HEK293 (cell line): ENCODE measurements at regions not wholly inside any gene's neighbourhood (a gene's known extent, or its start where the extent isn't known, plus 50 kb on each side); places are given as distances from the start of the nearest gene placed in this dataset.
A peak's percentile ranks its signal among the peaks of the same experiment; 100 is the strongest.
"Not testable (repeated sequence)": the region's sequence is repeated elsewhere in the genome, so short reads cannot be mapped to it uniquely, and the experiment has no call there.

Experiments used
- CTCF ChIA-PET: fragments of 350-600 bp; formaldehyde crosslinking; extraction: SDS; loops from one replicate; lab custom pipeline; 2021; ENCODE audit warnings: antibody characterized with exemption; lab: Yijun Ruan, JAX
- POLR2A ChIA-PET: fragments of 300-600 bp; formaldehyde crosslinking; extraction: SDS; loops from one replicate; lab custom pipeline; 2020; ENCODE audit warnings: antibody characterized with exemption, inconsistent platforms; lab: Yijun Ruan, JAX
- H3K27ac ChIP-seq: fragments of 200-500 bp; sonication (Bioruptor generic); 2 replicates; pipeline ENCODE4 v1.5.1; 2014; ENCODE audit warnings: low read depth, low read length, control low read depth, inconsistent platforms; ENCODE audit errors: extremely low read depth
- H3K36me3 ChIP-seq, 2 experiments: fragments of 200-500 bp in 1 of 2; sonication (Bioruptor generic) in 1 of 2; 1 replicate in 1 of 2; 2 replicates in 1 of 2; pipeline ENCODE4 v1.5.1; 2014 to 2017; ENCODE audit warnings: inconsistent platforms in 2 of 2, low read length in 2 of 2; ENCODE audit not compliant: control insufficient read depth in 2 of 2, insufficient read depth in 1 of 2
- H3K4me1 ChIP-seq: fragments of 200-500 bp; sonication (Bioruptor generic); 2 replicates; pipeline ENCODE4 v1.5.1; 2014; ENCODE audit warnings: mild to moderate bottlenecking, low read length, inconsistent platforms; ENCODE audit not compliant: control insufficient read depth, insufficient read depth
- H3K4me3 ChIP-seq: 2 replicates; pipeline ENCODE4 v1.5.1; 2011; ENCODE audit warnings: low read depth, mild to moderate bottlenecking, control low read depth, low read length, moderate library complexity
- H3K9me3 ChIP-seq: fragments of 200-500 bp; sonication (Bioruptor generic); 2 replicates; pipeline ENCODE4 v1.5.1; 2014; ENCODE audit warnings: low read depth, low read length, inconsistent platforms; ENCODE audit not compliant: control insufficient read depth, insufficient read depth
- BCL11A ChIP-seq: fragments of 450-650 bp; formaldehyde crosslinking; IDR thresholded peaks from 2 replicates; pipeline ENCODE4 v1.5.1; 2016; ENCODE audit warnings: low read depth, missing biosample characterization, missing genetic modification characterization
- KLF16 ChIP-seq: fragments of 450-650 bp; formaldehyde crosslinking; IDR thresholded peaks from 2 replicates; pipeline ENCODE4 v1.5.1; 2017; ENCODE audit warnings: missing biosample characterization, missing genetic modification characterization
- MZF1 ChIP-seq: fragments of 450-650 bp; formaldehyde crosslinking; IDR thresholded peaks from 2 replicates; pipeline ENCODE4 v1.5.1; 2017; ENCODE audit warnings: missing biosample characterization, missing genetic modification characterization, borderline replicate concordance
- ZNF341 ChIP-seq: fragments of 450-650 bp; formaldehyde crosslinking; IDR thresholded peaks from 2 replicates; pipeline ENCODE4; 2016; ENCODE audit warnings: low read depth, missing biosample characterization, missing genetic modification characterization
- ZNF585B ChIP-seq: fragments of 450-650 bp; formaldehyde crosslinking; IDR thresholded peaks from 2 replicates; pipeline ENCODE4 v1.5.1; 2016; ENCODE audit warnings: missing biosample characterization, missing genetic modification characterization
- ZNF621 ChIP-seq: fragments of 450-650 bp; formaldehyde crosslinking; IDR thresholded peaks from 2 replicates; pipeline ENCODE4 v1.5.1; 2017; ENCODE audit warnings: missing biosample characterization, missing genetic modification characterization
- ZNF654 ChIP-seq: fragments of 450-650 bp; formaldehyde crosslinking; IDR thresholded peaks from 2 replicates; pipeline ENCODE4 v1.5.1; 2016; ENCODE audit warnings: low read depth, missing biosample characterization, missing genetic modification characterization
- ZNF677 ChIP-seq: fragments of 450-650 bp; IDR thresholded peaks from 2 replicates; pipeline ENCODE4 v1.5.0; 2018; ENCODE audit warnings: missing biosample characterization, mild to moderate bottlenecking, missing genetic modification characterization, moderate library complexity
- ZNF701 ChIP-seq: fragments of 450-650 bp; formaldehyde crosslinking; IDR thresholded peaks from 2 replicates; pipeline ENCODE4 v1.5.1; 2016; ENCODE audit warnings: missing biosample characterization, missing genetic modification characterization
- ZNF792 ChIP-seq: fragments of 450-650 bp; formaldehyde crosslinking; IDR thresholded peaks from 2 replicates; pipeline ENCODE4 v1.5.1; 2016; ENCODE audit warnings: missing biosample characterization, missing genetic modification characterization
- TF ChIP-seq, protein P1 (sequence below): fragments of 450-650 bp; formaldehyde crosslinking; IDR thresholded peaks from 2 replicates; pipeline ENCODE4 v1.5.1; 2017; ENCODE audit warnings: missing biosample characterization, missing genetic modification characterization
- TF ChIP-seq, protein P2 (sequence below): fragments of 450-650 bp; formaldehyde crosslinking; IDR thresholded peaks from 2 replicates; pipeline ENCODE4 v1.5.1; 2016; ENCODE audit warnings: missing biosample characterization, missing genetic modification characterization
- TF ChIP-seq, protein P3 (sequence below): fragments of 450-650 bp; formaldehyde crosslinking; IDR thresholded peaks from 2 replicates; pipeline ENCODE4 v1.5.1; 2017; ENCODE audit warnings: missing biosample characterization, missing genetic modification characterization
- TF ChIP-seq, protein P4 (sequence below): fragments of 450-650 bp; formaldehyde crosslinking; IDR thresholded peaks from 2 replicates; pipeline ENCODE4 v1.5.1; 2016; ENCODE audit warnings: missing biosample characterization, missing genetic modification characterization

DNA sequence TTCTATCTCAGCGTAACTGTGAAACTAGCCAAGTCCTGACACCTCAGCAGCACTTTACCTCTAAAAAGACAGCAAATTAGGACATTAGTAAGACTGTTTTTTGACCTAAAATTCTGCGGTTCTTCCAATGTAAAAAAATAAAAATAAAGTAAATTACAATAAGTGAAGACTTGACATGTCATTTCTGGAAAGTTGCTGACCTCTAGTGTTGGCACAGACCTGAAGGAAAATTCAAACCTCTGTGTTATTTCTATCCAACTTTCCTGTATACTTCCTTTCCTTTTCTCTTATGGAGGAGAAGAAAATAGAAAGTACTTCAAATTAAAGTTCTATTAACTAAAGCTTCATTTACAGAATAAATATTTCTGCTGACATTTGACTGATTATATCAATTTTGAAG is 110.6 kb downstream of the TMEM182 start:
- TF ChIP-seq MZF1 (tag by site-specific recombination) (no peak), ZNF654 (peak; percentile 6; the same call in 1 of the 2 replicates)
- CTCF ChIA-PET = interaction anchor here (0.6 to 4.0 kb wide), 7 partner anchors 14 to 903 kb away, joined by 3 to 42 read pairs (median 5); no protein-coding TSS in a partner anchor

DNA sequence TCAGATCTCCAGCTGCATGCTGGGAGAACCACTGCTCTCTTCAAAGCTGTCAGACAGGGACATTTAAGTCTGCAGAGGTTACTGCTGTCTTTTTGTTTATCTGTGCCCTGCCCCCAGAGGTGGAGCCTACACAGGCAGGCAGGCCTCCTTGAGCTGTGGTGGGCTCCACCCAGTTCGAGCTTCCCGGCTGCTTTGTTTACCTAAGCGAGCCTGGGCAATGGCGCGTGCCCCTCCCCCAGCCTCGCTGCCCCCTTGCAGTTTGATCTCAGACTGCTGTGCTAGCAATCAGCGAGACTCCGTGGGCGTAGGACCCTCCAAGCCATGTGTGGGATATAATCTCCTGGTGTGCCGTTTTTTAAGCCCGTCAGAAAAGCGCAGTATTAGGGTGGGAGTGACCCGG is 117.7 kb downstream of the TMEM182 start:
- H3K27ac ChIP-seq, CTCF ChIA-PET, H3K4me3 ChIP-seq, H3K9me3 ChIP-seq, H3K36me3 ChIP-seq, POLR2A ChIA-PET, H3K4me1 ChIP-seq: not testable (repeated sequence)

More for the DNA sequence above, 110.6 kb downstream of the TMEM182 start:
- POLR2A ChIA-PET = no interaction called here
- no peaks in the 10 kb centered on the region for H3K36me3 ChIP-seq
- H3K4me1 ChIP-seq = no peaks in the 10 kb centered on the region
- no peak overlapping the region for H3K27ac ChIP-seq
- H3K4me3 ChIP-seq = no peak overlapping the region
- H3K9me3 ChIP-seq = no peaks in the 10 kb centered on the region

DNA sequence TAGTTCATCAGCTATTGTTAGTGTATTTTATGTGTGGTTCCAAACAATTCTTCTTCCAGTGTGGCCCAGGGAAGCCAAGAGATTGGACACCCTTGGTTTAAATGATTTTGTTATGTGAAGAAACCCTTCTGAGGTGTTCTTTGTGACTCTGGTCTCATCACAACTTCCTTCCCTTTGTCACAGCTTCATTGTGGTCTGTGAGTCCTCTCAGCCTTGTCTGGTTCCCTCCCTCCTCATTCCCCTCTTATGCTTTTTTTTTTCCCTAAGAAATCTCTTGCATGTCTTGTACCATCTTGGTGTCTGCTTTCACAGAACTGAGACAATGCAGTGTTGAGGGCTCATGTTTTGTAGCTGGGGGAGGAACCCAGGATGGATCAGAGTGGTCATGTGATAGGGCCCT is 118.9 kb downstream of the TMEM182 start:
- Histone ChIP-seq H3K9me3 (no peaks in the 10 kb centered on the region), H3K4me3 (no peak overlapping the region)
- TF ChIP-seq ZNF701 (tag by site-specific recombination) (no peak), KLF16 (tag by site-specific recombination) (no peak), ZNF341 (no peak), ZNF585B (tag by site-specific recombination) (no peak), ZNF792 (tag by site-specific recombination) (no peak), ZNF621 (tag by site-specific recombination) (no peak), ZNF677 (tag by site-specific recombination) (no peak), ZNF654 (no peak), BCL11A (tag by site-specific recombination) (no peak)
- TF ChIP-seq, protein P1, sequence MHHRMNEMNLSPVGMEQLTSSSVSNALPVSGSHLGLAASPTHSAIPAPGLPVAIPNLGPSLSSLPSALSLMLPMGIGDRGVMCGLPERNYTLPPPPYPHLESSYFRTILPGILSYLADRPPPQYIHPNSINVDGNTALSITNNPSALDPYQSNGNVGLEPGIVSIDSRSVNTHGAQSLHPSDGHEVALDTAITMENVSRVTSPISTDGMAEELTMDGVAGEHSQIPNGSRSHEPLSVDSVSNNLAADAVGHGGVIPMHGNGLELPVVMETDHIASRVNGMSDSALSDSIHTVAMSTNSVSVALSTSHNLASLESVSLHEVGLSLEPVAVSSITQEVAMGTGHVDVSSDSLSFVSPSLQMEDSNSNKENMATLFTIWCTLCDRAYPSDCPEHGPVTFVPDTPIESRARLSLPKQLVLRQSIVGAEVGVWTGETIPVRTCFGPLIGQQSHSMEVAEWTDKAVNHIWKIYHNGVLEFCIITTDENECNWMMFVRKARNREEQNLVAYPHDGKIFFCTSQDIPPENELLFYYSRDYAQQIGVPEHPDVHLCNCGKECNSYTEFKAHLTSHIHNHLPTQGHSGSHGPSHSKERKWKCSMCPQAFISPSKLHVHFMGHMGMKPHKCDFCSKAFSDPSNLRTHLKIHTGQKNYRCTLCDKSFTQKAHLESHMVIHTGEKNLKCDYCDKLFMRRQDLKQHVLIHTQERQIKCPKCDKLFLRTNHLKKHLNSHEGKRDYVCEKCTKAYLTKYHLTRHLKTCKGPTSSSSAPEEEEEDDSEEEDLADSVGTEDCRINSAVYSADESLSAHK = no peak
- TF ChIP-seq, protein P2, sequence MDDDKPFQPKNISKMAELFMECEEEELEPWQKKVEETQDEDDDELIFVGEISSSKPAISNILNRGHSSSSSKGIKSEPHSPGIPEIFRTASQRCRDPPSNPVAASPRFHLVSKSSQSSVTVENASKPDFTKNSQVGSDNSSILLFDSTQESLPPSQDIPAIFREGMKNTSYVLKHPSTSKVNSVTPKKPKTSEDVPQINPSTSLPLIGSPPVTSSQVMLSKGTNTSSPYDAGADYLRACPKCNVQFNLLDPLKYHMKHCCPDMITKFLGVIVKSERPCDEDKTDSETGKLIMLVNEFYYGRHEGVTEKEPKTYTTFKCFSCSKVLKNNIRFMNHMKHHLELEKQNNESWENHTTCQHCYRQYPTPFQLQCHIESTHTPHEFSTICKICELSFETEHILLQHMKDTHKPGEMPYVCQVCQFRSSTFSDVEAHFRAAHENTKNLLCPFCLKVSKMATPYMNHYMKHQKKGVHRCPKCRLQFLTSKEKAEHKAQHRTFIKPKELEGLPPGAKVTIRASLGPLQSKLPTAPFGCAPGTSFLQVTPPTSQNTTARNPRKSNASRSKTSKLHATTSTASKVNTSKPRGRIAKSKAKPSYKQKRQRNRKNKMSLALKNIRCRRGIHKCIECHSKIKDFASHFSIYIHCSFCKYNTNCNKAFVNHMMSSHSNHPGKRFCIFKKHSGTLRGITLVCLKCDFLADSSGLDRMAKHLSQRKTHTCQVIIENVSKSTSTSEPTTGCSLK (tag by site-specific recombination) = no peak
- TF ChIP-seq, protein P3, sequence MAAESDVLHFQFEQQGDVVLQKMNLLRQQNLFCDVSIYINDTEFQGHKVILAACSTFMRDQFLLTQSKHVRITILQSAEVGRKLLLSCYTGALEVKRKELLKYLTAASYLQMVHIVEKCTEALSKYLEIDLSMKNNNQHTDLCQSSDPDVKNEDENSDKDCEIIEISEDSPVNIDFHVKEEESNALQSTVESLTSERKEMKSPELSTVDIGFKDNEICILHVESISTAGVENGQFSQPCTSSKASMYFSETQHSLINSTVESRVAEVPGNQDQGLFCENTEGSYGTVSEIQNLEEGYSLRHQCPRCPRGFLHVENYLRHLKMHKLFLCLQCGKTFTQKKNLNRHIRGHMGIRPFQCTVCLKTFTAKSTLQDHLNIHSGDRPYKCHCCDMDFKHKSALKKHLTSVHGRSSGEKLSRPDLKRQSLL = no peak
- TF ChIP-seq, protein P4, sequence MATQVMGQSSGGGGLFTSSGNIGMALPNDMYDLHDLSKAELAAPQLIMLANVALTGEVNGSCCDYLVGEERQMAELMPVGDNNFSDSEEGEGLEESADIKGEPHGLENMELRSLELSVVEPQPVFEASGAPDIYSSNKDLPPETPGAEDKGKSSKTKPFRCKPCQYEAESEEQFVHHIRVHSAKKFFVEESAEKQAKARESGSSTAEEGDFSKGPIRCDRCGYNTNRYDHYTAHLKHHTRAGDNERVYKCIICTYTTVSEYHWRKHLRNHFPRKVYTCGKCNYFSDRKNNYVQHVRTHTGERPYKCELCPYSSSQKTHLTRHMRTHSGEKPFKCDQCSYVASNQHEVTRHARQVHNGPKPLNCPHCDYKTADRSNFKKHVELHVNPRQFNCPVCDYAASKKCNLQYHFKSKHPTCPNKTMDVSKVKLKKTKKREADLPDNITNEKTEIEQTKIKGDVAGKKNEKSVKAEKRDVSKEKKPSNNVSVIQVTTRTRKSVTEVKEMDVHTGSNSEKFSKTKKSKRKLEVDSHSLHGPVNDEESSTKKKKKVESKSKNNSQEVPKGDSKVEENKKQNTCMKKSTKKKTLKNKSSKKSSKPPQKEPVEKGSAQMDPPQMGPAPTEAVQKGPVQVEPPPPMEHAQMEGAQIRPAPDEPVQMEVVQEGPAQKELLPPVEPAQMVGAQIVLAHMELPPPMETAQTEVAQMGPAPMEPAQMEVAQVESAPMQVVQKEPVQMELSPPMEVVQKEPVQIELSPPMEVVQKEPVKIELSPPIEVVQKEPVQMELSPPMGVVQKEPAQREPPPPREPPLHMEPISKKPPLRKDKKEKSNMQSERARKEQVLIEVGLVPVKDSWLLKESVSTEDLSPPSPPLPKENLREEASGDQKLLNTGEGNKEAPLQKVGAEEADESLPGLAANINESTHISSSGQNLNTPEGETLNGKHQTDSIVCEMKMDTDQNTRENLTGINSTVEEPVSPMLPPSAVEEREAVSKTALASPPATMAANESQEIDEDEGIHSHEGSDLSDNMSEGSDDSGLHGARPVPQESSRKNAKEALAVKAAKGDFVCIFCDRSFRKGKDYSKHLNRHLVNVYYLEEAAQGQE (tag by site-specific recombination) = no peak
- TF ChIP-seq, all 188 proteins: peak for 0
- Histone ChIP-seq H3K27ac (no peak overlapping the region), H3K36me3 (no peaks in the 10 kb centered on the region), H3K4me1 (no peaks in the 10 kb centered on the region)
- ChIA-PET POLR2A (no interaction called here), CTCF (interaction anchor here (0.7 kb wide), 2 partner anchors 41 to 178 kb away, joined by 3 read pairs; no protein-coding TSS in a partner anchor)
